Esophagus squamous epithelium (tissue), 4 donors: ENCODE measurements at regions not wholly inside any gene's neighbourhood (a gene's known extent, or its start where the extent isn't known, plus 50 kb on each side); places are given as distances from the start of the nearest gene placed in this dataset.

Experiments
- POLR2A ChIP-seq, 4 donors: fragments of 450-650 bp; IDR thresholded peaks; one replicate each; pipeline ENCODE4 v1.6.1; 2017; ENCODE audit warnings: antibody characterized with exemption in 4 of 4, mild to moderate bottlenecking in 4 of 4, moderate library complexity in 3 of 4
- TF ChIP-seq, protein P1 (sequence below), 6 experiments: fragments of 450-650 bp in 4 of 6; fragments of 200-600 bp in 2 of 6; sonication (generic) in 2 of 6; IDR thresholded peaks; one replicate each; pipeline ENCODE4 v1.5.1; 2016 to 2019; ENCODE audit warnings: antibody characterized with exemption in 6 of 6, mild to moderate bottlenecking in 4 of 6, moderate library complexity in 4 of 6

DNA sequence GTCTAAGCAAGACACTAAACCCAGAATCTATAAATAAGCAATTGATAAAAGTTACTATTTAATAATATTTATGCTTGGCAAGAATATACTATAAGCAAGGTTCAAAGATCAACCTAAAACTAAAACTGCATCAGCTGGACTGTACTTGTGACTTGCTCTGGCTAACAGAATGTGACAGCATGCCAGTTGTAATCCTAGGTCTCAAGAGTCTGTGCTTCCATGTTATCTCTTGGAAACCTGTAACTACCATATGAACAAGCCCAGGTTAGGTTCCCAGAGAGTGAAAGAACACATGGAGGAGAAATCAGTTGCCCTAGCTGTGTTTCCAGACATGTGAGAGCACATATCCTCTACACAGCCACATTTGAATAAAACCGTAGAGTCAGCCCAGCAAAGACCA is 297.4 kb downstream of the CDH2 start:
- TF ChIP-seq, protein P1, sequence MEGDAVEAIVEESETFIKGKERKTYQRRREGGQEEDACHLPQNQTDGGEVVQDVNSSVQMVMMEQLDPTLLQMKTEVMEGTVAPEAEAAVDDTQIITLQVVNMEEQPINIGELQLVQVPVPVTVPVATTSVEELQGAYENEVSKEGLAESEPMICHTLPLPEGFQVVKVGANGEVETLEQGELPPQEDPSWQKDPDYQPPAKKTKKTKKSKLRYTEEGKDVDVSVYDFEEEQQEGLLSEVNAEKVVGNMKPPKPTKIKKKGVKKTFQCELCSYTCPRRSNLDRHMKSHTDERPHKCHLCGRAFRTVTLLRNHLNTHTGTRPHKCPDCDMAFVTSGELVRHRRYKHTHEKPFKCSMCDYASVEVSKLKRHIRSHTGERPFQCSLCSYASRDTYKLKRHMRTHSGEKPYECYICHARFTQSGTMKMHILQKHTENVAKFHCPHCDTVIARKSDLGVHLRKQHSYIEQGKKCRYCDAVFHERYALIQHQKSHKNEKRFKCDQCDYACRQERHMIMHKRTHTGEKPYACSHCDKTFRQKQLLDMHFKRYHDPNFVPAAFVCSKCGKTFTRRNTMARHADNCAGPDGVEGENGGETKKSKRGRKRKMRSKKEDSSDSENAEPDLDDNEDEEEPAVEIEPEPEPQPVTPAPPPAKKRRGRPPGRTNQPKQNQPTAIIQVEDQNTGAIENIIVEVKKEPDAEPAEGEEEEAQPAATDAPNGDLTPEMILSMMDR (IDR thresholded peaks at IDR 0.05): no peak
- TF ChIP-seq POLR2A (IDR thresholded peaks at IDR 0.05): no peak
